DND-41 (cell line): ENCODE measurements at regions not wholly inside any gene's neighbourhood (a gene's known extent, or its start where the extent isn't known, plus 50 kb on each side); places are given as distances from the start of the nearest gene placed in this dataset.

Experiments used
- ATAC-seq: fragments of 200-7000 bp; cut with Tn5 transposase; 3 replicates; pipeline ENCODE4 v1.9.1; 2021; ENCODE audit warnings: low read depth; ENCODE audit not compliant: insufficient read depth
- DNase-seq: peaks from one replicate; pipeline ENCODE4 v3.0.0-alpha.2; 2020
- H2AFZ ChIP-seq: 2 replicates; pipeline ENCODE4 v1.6.0; 2012; ENCODE audit warnings: low read depth, low read length
- H3K27ac ChIP-seq: 2 replicates; pipeline ENCODE4 v1.5.1; 2012; ENCODE audit warnings: low read length, inconsistent platforms
- H3K27me3 ChIP-seq: fragments of 200-600 bp; sonication (generic); 2 replicates; pipeline ENCODE4 v1.6.0; 2012; ENCODE audit warnings: low read length, mild to moderate bottlenecking, inconsistent platforms; ENCODE audit not compliant: insufficient read depth, poor library complexity
- H3K36me3 ChIP-seq: 2 replicates; pipeline ENCODE4 v1.5.1; 2012; ENCODE audit warnings: low read length, inconsistent platforms; ENCODE audit not compliant: insufficient read depth
- H3K4me1 ChIP-seq: 2 replicates; pipeline ENCODE4 v1.5.1; 2012; ENCODE audit warnings: mild to moderate bottlenecking, low read length; ENCODE audit not compliant: insufficient read depth
- H3K4me2 ChIP-seq: 2 replicates; pipeline ENCODE4 v1.6.0; 2012; ENCODE audit warnings: mild to moderate bottlenecking, moderate library complexity, low read length, inconsistent platforms; ENCODE audit not compliant: insufficient read depth
- H3K4me3 ChIP-seq, 2 experiments: fragments of 200-600 bp in 1 of 2; shearing (Covaris generic) in 1 of 2; 2 replicates each; pipeline ENCODE4 v1.5.1; 2012 to 2016; ENCODE audit warnings: inconsistent platforms in 2 of 2, low read length in 2 of 2, mild to moderate bottlenecking in 2 of 2, low read depth in 1 of 2, moderate library complexity in 1 of 2
- H3K79me2 ChIP-seq: 2 replicates; pipeline ENCODE4 v1.6.0; 2012; ENCODE audit warnings: low read length, inconsistent platforms; ENCODE audit not compliant: insufficient read depth
- H3K9ac ChIP-seq: 2 replicates; pipeline ENCODE4 v1.6.0; 2012; ENCODE audit warnings: low read depth, mild to moderate bottlenecking, inconsistent platforms, low read length, moderate library complexity
- H3K9me3 ChIP-seq: 2 replicates; pipeline ENCODE4 v1.5.1; 2012; ENCODE audit warnings: low read length, moderate library complexity, mild to moderate bottlenecking, inconsistent platforms; ENCODE audit not compliant: insufficient read depth, severe bottlenecking
- H4K20me1 ChIP-seq: 2 replicates; pipeline ENCODE4 v1.6.0; 2012; ENCODE audit warnings: low read length; ENCODE audit not compliant: insufficient read depth
- CTCF ChIP-seq: IDR thresholded peaks from 2 replicates; pipeline ENCODE4 v1.5.1; 2012; ENCODE audit warnings: borderline replicate concordance, low read length, moderate library complexity, mild to moderate bottlenecking; ENCODE audit not compliant: poor library complexity, severe bottlenecking; ENCODE audit errors: extremely low read depth
- EZH2 ChIP-seq: IDR thresholded peaks from 3 replicates; pipeline ENCODE4 v1.6.1; 2012; ENCODE audit warnings: borderline replicate concordance, low read depth, mild to moderate bottlenecking, moderate library complexity, low read length, inconsistent platforms; ENCODE audit not compliant: severe bottlenecking

GRCh38 chr6:115681978-115682775, 378.5 kb downstream of the FRK start:
- H3K4me2 ChIP-seq = no peak overlapping the region
- no peaks in the 10 kb centered on the region for H3K27me3 ChIP-seq
- no peak overlapping the region for H3K27ac ChIP-seq
- H3K9ac ChIP-seq = no peak overlapping the region
- H3K9me3 ChIP-seq = no peaks in the 10 kb centered on the region
- H2AFZ ChIP-seq = no peak overlapping the region
- ATAC-seq (no peak), DNase-seq (no peak)
- H3K4me3 ChIP-seq = no peak overlapping the region
- H4K20me1 ChIP-seq = no peaks in the 10 kb centered on the region
- no peaks in the 10 kb centered on the region for H3K36me3 ChIP-seq
- H3K79me2 ChIP-seq = no peaks in the 10 kb centered on the region
- TF ChIP-seq CTCF (no peak), EZH2 (no peak)
- H3K4me1 ChIP-seq = no peaks in the 10 kb centered on the region

GRCh38 chr6:115680621-115681020, 380.1 kb downstream of the FRK start:
- Histone ChIP-seq H3K27me3 (no peaks in the 10 kb centered on the region), H2AFZ (no peak overlapping the region), H3K4me3 (no peak overlapping the region), H3K36me3 (no peaks in the 10 kb centered on the region), H3K4me1 (no peaks in the 10 kb centered on the region), H3K27ac (no peak overlapping the region), H3K79me2 (no peaks in the 10 kb centered on the region), H3K4me2 (no peak overlapping the region), H3K9me3 (no peaks in the 10 kb centered on the region), H3K9ac (no peak overlapping the region), H4K20me1 (no peaks in the 10 kb centered on the region)
- no peak for DNase-seq
- ATAC-seq = no peak
- TF ChIP-seq EZH2 (no peak), CTCF (no peak)

- no peak overlapping the region for H2AFZ ChIP-seq
- no peaks in the 10 kb centered on the region for H3K36me3 ChIP-seq
- ATAC-seq (no peak), DNase-seq (no peak)
- H3K27ac ChIP-seq = no peak overlapping the region
- H4K20me1 ChIP-seq = no peaks in the 10 kb centered on the region
- H3K79me2 ChIP-seq = no peaks in the 10 kb centered on the region
- H3K4me3 ChIP-seq = no peak overlapping the region
- no peaks in the 10 kb centered on the region for H3K27me3 ChIP-seq
- no peaks in the 10 kb centered on the region for H3K4me1 ChIP-seq
- no peaks in the 10 kb centered on the region for H3K9me3 ChIP-seq
- H3K4me2 ChIP-seq = no peak overlapping the region
- H3K9ac ChIP-seq = no peak overlapping the region
- TF ChIP-seq CTCF = no peak
- TF ChIP-seq EZH2 = no peak
These were observed 383.5 kb downstream of the FRK start for GRCh38 chr6:115677198-115677597.
